GM21381 (cell line): ENCODE measurements at regions not wholly inside any gene's neighbourhood (a gene's known extent, or its start where the extent isn't known, plus 50 kb on each side); places are given as distances from the start of the nearest gene placed in this dataset.
"Not testable (repeated sequence)": the region's sequence is repeated elsewhere in the genome, so short reads cannot be mapped to it uniquely, and the experiment has no call there.

Experiments
- ATAC-seq: cut with Tn5 transposase; IDR thresholded peaks from one replicate; pipeline ENCODE4 v1.9.1; 2021; ENCODE audit warnings: mild to moderate bottlenecking, moderate library complexity; ENCODE audit not compliant: unreplicated experiment

DNA sequence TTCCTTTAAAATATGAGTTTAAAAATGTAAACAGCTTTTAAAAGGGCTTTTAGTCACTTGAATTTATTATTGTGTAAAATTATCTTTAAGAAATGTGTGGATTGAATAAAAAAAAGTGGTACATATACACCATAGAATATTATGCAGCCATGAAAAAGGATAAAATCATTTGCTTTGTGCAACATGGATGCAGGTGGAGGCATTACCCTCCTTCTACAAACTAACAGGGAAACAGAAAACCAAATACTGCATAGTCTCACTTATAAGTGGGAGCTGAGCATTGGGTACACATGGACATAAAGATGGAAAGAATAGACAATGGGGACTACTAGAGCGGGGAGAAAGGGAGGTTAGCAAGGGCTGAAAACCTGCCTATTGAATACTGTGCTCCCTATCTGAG is 999.3 kb downstream of the SLITRK5 start:
- no peak for ATAC-seq

DNA sequence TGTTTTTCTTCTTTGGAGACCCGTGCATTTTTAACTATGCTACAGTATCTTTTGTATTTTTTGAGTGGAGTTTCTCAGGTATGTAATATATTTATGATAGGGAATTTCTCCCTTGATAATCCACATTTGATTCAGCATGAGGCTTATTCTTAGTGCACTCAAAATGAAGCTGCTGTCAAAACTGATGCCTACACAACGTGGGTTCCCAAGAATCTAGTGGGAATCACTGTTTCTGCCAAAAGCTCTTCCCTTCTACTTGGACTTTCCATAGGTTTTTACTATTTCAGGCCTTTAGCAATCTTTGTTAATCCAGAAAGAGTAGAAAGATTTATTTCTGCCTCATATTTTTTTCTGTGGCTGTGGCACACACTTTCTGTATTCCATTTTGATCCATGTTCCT is 1003.7 kb downstream of the SLITRK5 start:
- no peak for ATAC-seq

DNA sequence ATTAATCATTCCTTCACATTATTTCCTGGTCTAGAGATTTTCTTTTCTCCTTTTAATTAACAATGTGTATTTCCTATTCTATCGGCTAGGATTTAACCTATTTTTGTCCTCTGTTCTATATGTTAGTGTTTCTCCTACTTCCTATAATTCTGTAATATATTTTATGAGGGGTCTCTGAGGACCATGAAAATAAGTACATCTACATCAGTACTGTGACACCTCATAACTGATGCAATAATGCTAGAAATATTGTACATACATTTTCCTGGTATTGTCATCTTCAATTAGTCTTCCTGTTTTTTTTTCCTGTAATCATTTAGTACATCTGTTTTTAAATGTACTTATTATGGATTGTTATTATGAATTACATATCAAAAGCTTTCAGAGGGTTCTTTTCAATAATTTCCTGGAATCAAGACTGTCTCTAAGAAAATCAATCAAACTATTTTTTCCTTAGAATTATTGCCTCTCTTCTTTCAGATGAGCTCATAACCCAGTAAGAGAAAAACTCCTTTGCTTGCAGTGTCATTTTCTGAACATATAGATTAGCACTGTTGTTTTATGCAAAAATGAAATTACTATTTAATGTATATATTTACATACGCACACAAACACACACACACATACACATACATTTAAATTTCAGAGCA is 1004.3 kb downstream of the SLITRK5 start:
- ATAC-seq, result no peak

DNA sequence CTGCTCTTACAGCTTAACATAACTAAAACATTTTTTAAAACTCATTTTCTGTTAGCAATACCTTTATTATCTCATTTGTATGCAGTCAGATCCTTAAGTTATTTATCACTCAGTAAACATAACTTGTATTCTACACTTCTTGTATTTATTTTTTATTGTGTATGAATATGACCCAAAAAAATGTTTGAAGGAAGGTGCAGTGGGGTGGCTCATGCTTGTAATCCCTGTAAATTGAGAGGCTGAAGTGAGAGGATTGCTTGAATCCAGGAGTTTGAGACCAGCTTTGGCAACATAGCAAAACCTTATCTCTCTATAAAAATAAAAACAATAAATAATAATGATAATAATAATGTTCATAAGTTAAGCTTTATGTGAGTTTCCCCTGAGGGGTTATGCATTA is 1004.8 kb downstream of the SLITRK5 start:
- no peak for ATAC-seq

DNA sequence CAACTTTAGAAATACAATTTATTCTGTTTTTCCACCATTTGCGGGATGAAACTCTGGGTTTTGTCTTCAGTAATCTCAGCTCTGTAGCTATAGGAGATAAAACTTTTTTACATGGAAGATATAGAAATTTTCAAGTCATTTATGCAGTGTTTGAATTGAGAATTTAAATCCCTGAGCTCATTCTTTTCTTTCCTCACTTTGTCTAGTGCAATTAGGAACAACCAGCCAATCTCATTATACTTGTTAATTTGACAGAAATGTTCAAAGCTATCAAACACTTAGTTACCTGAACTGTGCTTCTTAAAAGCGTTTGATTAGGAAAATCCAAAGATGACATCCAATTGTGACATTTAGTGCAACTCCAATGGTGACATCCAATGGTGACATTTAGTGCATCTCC is 1014.3 kb downstream of the SLITRK5 start:
- no peak for ATAC-seq

DNA sequence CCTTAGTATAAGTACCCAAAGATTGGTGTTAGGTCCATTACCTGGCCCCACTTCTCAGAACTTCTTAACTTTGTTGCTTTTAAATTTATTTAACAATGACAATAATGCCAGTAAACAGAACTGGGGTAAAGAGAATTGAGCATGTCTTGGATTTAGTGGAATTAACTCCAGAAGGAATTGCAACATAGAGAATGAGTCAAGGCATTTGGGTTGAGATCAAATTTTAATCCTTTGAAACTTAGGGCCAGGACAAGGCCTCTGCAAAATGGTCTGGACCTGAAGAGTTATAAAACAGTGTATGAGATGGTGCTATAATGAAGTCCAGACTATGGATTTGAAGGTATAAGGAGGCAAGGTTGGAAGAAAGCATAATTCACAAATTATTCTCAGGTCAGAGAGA is 1030.4 kb downstream of the SLITRK5 start:
- no peak for ATAC-seq

DNA sequence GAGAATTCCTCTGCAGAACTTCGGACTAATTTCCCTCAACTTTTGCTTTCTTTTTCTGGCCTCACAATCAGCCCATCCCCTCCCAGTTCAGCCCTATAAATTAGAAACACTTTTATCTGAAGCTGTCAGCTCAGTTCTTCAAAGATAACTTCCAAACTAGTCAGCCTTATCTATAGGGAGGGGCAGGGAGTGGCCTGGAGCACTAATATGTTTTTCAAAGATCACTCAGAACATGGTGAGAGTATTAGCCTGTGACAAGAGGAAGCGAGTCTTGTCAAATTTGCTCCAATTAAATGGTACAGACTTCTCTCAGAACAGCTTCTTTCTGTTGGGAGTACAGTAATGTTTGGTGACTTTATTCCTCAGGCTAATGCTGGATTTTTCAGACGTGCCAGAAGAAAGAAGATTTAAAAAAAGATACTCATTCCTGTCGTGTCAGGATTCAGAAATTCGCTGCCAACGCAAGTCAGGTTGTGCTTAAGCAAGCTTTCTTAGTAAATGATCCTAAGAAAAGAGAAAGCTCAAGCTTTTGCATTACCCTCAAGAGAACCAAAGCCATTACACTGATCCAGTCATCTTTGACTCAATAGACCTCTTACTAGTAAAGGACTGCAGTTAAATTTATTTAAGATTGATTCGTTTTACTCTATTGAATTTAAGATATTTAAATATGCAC is 1033.6 kb downstream of the SLITRK5 start:
- no peak for ATAC-seq

DNA sequence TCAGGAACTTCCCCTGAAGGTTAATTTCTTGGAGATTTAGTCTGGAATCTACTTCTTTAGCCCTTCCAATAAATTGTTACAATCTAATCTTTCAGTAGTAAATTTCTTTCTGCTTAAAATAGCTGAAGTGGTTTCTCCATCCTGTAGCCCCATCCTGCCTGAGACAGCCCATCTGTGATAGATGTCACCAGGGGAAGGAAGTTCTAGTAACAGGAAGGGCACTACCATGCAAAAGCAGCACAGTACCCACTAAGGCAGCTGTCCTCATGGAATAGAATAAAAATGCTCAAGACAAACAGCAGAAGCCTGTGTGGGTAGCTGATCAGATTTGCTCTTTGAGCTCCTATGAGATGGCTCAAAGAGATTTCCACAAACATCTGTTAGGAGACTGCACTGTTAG is 1036.5 kb downstream of the SLITRK5 start:
- no peak for ATAC-seq

DNA sequence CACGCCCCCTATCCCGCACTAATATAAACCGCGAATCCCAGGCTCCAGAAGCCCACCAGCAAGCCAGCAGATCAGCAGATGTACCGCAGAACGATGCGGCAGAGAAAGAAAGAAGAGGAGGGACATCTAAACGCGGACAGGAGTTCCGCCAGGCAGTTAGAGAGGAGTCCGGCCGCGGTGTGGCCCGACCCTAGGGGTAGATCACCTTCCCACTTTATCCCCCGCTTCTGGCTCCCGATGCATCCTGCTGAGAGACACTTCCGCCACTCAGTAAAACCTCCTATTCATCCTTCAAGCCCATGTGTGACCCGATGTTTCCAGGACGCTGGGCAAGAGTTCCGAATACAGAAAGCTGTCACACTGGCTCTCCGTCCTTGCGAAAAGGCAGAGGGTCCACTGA is 1046.8 kb downstream of the SLITRK5 start:
- ATAC-seq, result no peak

DNA sequence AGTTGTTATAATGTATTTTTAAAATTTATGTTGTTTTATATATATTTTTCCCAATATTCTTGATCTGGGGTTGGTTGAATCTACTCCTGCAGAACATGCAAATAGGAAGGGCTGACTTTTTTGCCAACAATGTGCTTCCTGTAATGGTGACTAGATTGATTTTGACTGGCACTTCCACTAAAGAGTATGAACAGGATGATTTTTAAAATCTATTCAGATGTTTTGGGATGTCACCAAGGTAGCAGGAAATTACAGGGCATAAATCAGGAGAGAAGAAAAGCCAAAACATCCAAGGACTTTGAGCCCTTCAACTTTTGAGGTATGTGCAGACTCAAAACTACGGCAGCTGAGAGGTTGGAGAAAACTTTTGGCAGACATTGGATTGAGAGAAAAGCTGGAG is 1047.6 kb downstream of the SLITRK5 start:
- ATAC-seq, result no peak

DNA sequence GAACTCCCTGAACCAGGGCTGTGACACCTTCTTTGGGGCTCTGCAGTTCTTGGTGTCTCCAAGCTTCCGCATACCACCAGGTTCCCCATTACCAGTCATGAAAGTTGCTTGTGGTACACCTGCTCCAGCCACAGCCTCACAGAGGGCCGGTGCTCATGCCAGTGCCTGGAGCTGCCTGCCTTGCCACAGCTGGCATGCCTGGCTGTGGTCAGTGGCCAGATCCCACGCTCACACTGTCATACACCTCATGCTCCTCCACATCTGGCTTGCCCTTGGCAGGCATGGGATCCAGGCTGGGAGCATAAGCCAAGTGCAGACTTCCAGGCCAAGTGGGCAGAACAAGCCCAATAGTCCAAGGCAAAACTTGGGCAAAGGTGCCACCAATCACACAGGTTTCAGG is 1054.9 kb downstream of the SLITRK5 start:
- ATAC-seq, result no peak

DNA sequence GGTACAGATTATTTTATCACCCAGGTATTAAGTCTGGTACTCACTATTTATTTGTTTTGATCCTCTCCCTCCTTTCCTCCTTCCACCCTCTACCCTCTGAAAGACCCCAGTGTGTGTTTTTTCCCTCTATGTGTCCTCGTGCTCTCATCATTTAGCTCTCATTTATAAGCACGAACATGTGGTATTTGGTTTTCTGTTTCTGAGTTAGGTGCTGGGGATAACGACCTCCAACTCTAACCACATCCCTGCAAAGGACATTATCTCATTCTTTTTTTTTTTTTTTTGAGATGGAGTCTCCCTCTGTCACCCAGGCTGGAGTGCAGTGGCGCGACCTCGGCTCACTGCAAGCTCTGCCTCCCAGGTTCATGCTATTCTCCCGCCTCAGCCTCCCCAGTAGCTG is 1056.1 kb downstream of the SLITRK5 start:
- ATAC-seq, result not testable (repeated sequence)

DNA sequence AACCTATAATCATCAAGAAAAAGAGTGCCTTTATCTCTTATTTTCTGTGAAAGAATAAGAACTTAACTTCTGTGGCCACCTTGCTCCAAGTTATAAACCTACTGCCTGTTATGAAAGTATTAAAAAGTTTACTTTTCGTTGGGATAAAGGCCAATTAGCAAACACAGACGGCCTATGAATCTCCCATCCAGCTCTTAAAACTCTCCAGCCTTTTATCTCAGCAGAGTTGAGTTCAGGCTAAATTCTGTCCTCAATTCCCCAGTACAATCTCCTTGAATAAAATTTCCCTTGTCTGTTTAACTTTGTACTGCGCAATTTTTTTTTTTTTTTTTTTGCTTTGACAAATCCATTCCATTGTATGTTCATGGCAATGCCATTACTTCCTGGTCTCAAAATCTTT is 1058.4 kb downstream of the SLITRK5 start:
- no peak for ATAC-seq

DNA sequence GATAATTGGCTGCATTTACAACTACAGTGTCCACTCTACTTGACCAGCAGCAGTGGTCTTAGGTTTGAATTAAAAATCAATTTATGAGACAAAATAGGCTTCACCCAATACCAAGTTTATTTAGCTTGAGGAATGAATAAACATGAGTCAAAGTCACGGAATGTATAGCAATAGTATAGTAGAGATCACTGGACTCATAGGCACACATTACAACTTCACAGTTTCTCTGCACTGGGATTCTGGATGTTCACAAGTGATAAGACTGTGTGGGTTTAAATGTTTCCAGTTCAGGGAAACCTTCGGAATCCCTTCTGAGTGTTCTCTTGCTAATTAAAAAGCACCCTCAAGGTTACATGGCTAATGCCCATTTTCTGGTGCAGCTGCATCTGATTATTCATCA is 1064.9 kb downstream of the SLITRK5 start:
- no peak for ATAC-seq

DNA sequence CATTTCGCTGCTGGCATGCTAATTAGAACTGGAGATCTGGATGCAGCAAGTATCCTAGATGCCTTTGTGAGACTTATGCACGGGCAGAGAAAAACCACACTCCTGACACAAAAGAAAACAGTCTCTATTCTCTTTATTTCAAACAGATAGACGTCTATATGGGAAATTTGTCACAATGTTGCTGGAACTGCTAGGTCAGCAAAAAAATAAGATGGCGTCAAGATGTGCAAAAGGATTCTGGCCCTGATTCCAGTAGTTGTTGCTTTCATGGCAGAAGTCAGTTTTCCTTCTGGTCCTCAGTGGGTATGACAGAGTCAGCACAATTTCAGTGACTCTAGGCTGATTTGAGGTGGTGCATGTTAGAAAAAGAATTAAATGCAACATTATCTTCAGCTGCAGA is 1068.0 kb downstream of the SLITRK5 start:
- no peak for ATAC-seq

DNA sequence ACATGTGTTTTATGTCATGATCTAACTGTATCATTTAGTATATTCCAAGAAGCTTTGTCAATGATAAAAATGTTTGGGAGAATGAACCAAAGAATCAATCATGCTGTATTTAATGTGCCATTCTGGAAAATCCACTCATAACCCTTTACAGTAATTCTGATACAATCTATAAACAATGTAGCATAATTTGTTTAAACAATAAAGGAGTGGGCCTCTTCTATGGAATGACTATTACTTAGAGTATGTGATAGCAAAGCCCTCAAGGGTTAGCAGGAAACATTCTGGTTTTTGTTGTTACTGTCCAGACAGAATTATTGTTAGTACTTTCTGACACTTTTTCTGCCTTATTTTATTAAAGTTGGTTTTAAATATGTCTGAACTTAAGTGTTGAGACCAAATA is 1073.1 kb downstream of the SLITRK5 start:
- ATAC-seq, result no peak

DNA sequence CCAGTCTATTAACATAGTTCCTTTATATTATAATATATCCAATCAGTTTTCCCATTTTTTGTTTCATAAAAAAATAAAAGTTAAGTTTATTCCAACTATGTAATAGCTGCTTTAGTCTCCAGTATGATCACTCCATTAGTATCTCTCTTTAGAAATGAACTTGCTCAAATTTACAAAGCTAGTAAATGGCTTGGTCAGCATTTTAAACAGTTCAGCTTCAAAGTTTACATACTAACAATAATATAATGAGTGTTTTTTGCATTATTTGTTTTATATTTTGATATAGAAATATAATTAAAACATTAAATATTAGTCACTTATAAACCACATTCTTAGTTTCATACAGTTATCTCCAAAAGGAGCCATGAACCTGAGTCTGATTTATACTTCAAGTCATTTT is 1073.8 kb downstream of the SLITRK5 start:
- ATAC-seq, result no peak

DNA sequence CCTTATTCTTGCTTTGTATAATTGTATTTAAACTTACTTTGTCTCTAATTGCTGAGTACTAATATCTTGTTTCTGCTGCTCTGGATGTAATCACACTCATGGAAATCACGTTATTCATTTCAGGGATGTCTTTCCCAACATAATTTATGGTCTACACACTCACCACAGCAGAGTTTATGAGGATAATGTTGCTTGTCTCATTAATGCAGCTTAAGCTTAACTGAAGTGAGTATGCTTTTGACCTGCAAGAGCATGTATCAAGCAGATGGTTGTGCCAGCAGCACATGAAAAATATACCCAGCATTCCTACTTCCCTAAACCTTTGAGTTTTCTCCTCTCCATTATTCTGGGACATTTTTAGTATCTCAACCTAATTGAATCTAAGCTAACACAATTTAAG is 1080.9 kb downstream of the SLITRK5 start:
- no peak for ATAC-seq

DNA sequence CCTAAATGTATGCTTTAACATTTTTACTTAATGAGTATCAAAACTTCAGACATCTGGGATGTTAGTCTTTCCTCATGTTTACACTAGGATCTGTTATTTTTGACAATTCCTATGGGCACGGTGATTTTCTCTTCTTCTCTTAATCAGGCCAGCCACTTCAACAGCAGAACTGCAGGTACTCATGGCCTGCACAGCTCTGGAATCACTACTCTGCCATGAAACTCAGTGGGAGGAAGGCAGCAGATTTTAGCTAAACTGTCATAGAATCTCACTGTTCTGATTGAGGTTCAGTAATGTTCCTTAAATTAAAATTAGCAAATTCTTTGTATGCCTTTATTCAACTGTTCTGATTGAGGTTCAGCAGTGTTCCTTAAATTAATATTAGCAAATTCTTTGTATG is 1083.0 kb downstream of the SLITRK5 start:
- ATAC-seq, result no peak

DNA sequence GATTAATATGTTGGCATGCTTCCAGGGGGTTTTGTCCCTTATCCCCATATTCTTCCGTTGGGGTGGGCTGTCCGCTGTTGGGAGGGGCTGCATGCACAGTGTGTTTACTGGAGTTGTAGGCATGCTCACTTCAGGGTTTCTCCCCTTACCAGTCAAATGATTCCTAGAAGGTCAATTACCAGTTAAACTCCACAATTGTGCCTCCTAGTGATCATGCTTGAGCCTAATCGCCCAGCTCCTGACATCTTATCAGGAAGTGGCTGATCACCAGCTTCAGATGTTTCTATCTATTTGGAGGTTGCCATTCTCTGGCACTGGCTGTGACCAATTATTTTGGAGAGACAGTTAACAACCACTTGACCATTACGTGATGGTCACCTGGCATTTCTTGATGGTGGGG is 1090.0 kb downstream of the SLITRK5 start:
- no peak for ATAC-seq

DNA sequence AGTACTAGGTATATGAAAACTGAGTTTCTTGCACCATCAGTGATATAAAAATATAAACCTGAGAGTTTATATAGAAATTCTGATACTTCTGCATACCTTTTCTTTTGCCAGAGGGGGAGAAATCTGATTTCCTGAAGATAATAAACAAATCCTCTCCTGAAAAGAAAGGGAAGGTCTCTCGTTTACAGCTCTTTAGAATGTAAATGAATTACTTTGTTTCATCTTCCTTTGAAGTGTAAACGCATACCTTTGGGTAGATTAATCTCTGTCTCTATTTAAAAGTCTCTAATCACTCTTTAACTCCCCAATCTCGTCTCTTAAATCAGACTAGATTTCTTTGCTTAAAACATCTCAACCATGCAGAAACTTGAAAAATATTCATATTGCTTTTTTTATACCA is 1092.9 kb downstream of the SLITRK5 start:
- no peak for ATAC-seq

DNA sequence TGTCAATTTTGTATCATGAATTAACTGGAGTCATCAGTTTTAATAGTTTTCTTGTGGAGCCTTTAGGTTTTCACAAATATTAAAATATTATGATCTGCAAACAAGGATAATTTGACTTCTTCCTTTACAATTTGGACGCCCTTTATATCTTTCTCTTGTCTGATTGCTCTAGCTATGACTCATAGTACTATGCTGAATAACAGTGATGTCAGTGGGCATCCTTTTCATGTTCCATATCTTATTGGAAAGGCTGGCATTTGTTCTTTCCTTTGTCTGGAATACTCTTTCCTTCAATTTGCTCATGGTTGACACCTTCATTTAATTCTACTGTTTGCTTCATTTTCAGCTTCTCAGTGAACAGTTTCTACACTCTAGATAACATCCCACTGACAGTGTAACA is 1129.3 kb downstream of the SLITRK5 start:
- no peak for ATAC-seq

DNA sequence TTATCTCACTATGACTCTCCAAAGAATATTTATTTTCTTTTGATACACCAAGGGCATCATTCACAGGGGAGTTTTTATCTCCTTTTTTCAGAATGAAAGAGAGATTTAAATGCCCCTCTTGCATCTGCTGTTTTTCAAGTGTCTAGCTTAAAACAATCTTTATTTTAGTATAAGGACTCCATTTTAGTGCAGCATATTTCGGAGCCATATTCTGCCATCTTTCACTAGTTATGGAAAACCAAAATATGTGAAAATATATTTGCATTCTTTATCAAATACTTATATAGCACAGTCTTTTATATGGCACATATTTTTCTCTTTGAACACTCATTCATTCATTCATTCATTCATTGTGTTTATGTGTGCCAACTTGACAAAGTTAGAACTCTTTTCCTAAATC is 1130.2 kb downstream of the SLITRK5 start:
- ATAC-seq, result no peak
